Endothelial cell (in vitro differentiated cells): ENCODE measurements at regions not wholly inside any gene's neighbourhood (a gene's known extent, or its start where the extent isn't known, plus 50 kb on each side); places are given as distances from the start of the nearest gene placed in this dataset.
"Not testable (repeated sequence)": the region's sequence is repeated elsewhere in the genome, so short reads cannot be mapped to it uniquely, and the experiment has no call there.

Experiments
- DNase-seq: peaks from one replicate; pipeline ENCODE4 v3.0.0; 2021; ENCODE audit warnings: low spot score
- H3K27ac Mint-ChIP-seq: one replicate; pipeline ENCODE4 v1.8.0; 2021; ENCODE audit warnings: mixed read lengths, inconsistent platforms; ENCODE audit not compliant: unreplicated experiment
- H3K27me3 Mint-ChIP-seq: one replicate; pipeline ENCODE4 v1.8.0; 2021; ENCODE audit warnings: mild to moderate bottlenecking, moderate library complexity, mixed read lengths, inconsistent platforms; ENCODE audit not compliant: unreplicated experiment
- H3K36me3 Mint-ChIP-seq: one replicate; pipeline ENCODE4 v1.8.0; 2021; ENCODE audit warnings: mild to moderate bottlenecking, low read depth, mixed read lengths, inconsistent platforms; ENCODE audit not compliant: unreplicated experiment
- H3K4me1 Mint-ChIP-seq: one replicate; pipeline ENCODE4 v1.8.0; 2021; ENCODE audit warnings: mild to moderate bottlenecking, mixed read lengths, inconsistent platforms; ENCODE audit not compliant: unreplicated experiment
- H3K4me3 Mint-ChIP-seq: one replicate; pipeline ENCODE4 v1.8.0; 2021; ENCODE audit warnings: mild to moderate bottlenecking, mixed read lengths, inconsistent platforms; ENCODE audit not compliant: unreplicated experiment
- H3K9me3 Mint-ChIP-seq: one replicate; pipeline ENCODE4 v1.8.0; 2021; ENCODE audit warnings: mixed read lengths, inconsistent platforms; ENCODE audit not compliant: unreplicated experiment
- TF ChIP-seq, protein P1 (sequence below): fragments of 200-600 bp; sonication (generic); IDR thresholded peaks from one replicate; pipeline ENCODE4 v1.5.0; 2021; ENCODE audit warnings: antibody characterized with exemption; ENCODE audit not compliant: unreplicated experiment

DNA sequence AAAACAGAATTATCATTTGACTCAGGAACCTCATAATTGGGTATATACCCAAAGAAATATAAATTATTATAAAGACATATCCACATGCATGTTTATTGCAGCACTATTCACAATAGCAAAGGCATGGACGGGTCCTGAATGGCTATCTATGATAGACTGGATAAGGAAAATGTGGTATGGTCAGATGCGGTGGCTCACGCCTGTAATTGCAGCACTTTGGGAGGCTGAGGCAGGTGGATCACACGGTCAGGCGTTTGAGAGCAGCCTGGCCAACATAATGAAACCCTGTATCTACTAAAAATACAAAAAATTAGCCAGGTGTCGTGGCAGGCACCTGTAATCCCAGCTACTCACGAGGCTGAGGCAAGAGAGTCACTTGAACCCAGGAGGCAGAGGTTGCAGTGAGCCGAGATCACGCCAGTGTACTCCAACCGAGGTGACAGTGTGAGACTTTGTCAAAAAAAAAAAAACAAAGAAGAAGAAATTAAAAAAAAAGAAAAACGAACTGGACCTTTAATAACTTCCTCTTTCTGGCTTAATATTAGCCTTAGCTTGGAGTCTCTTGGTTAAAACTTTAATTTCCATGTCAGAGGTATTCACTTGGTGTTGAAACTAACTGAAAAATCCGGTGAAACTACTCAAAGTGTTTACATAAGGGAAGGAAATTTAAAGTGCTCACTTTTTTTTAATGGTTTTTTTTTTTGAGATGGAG is 104.4 kb downstream of the ZNF486 start:
- Mint-ChIP-seq H3K27me3 (no peaks in the 10 kb centered on the region), H3K4me3 (no peak overlapping the region), H3K4me1 (no peaks in the 10 kb centered on the region), H3K36me3 (no peaks in the 10 kb centered on the region), H3K9me3 (no peaks in the 10 kb centered on the region), H3K27ac (no peak overlapping the region)
- TF ChIP-seq, protein P1, sequence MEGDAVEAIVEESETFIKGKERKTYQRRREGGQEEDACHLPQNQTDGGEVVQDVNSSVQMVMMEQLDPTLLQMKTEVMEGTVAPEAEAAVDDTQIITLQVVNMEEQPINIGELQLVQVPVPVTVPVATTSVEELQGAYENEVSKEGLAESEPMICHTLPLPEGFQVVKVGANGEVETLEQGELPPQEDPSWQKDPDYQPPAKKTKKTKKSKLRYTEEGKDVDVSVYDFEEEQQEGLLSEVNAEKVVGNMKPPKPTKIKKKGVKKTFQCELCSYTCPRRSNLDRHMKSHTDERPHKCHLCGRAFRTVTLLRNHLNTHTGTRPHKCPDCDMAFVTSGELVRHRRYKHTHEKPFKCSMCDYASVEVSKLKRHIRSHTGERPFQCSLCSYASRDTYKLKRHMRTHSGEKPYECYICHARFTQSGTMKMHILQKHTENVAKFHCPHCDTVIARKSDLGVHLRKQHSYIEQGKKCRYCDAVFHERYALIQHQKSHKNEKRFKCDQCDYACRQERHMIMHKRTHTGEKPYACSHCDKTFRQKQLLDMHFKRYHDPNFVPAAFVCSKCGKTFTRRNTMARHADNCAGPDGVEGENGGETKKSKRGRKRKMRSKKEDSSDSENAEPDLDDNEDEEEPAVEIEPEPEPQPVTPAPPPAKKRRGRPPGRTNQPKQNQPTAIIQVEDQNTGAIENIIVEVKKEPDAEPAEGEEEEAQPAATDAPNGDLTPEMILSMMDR: no peak
- no peak for DNase-seq

DNA sequence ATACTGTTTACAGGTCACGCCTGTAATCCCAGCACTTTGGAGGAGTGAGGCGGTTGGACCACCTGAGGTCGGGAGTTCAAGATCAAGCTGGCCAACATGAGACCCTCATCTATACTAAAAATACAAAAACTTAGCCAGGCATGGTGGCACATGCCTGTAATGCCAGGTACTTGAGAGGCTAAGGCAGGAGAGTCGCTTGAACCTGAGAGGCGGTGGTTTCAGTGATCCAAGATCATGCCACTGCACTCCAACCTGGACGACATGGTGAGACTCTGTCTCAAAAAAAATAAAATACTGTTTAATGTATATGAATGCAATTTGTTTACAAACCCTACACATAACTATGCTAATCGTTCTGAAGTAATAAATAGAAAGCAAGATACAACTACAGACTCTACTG is 102.4 kb downstream of the ZNF486 start:
- DNase-seq: no peak
- Mint-ChIP-seq H3K4me1 (no peaks in the 10 kb centered on the region), H3K27ac (no peak overlapping the region), H3K9me3 (no peaks in the 10 kb centered on the region), H3K4me3 (no peak overlapping the region), H3K27me3 (no peaks in the 10 kb centered on the region), H3K36me3 (no peaks in the 10 kb centered on the region)
- TF ChIP-seq, protein P1: no peak

DNA sequence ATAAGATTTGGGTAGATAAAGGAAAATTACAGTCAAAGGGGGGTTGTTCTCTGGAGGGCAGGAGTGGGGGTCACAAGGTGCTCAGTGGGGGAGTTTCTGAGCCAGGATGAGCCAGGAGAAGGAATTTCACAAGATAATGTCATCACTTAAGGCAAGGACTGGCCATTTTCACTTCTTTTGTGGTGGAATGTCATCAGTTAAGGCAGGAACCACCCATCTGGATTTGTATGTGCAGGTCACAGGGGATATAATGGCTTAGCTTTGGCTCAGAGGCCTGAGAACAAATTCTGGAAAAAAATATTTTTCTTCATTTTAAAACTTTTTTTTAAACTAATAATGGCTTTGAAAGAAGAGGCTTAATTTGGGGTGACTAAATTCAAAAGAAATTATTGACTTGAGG is 94.5 kb downstream of the ZNF486 start:
- H3K36me3 Mint-ChIP-seq, H3K4me3 Mint-ChIP-seq, H3K4me1 Mint-ChIP-seq, H3K9me3 Mint-ChIP-seq, H3K27me3 Mint-ChIP-seq, DNase-seq, H3K27ac Mint-ChIP-seq: not testable (repeated sequence)

DNA sequence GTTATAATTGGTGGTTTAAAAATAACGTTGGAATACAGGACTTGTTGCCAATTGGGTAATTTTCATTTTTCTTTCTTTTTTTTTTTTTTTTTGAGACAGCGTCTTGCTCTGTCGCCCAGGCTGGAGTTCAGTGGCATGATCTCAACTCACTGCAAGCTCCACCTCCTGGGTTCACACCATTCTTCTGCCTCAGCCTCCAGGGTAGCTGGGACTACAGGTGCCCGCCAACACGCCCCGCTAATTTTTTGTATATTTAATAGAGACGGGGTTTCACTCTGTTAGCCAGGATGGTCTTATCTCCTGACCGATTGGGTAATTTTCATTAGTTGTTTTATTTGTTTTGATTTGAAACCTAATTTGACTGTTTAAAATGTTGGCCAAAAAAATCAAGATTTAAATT is 93.7 kb downstream of the ZNF486 start:
- H3K9me3 Mint-ChIP-seq, H3K36me3 Mint-ChIP-seq, H3K27me3 Mint-ChIP-seq, H3K4me1 Mint-ChIP-seq, H3K4me3 Mint-ChIP-seq, H3K27ac Mint-ChIP-seq, DNase-seq: not testable (repeated sequence)

DNA sequence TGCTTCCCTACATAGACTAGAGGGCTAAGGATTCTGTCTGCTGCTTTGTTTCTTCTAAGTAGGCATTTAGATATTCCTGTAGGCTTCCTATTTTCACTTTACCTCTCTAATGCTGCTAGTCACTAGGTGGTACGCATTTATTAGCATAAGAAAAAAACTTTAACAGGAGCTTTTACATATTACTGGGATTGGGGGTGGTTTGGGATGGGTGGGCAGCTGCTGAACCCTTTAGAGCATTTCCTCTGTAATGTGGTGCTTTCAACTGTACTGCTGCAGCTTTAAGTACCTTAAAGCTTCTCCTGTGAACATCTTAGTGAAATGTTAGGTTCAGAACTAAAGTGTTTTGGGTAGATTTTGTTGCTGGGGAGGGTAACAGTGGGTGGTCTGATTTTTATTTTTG is 92.6 kb downstream of the ZNF486 start:
- H3K4me1 Mint-ChIP-seq: no peaks in the 10 kb centered on the region
- no peak overlapping the region for H3K4me3 Mint-ChIP-seq

DNA sequence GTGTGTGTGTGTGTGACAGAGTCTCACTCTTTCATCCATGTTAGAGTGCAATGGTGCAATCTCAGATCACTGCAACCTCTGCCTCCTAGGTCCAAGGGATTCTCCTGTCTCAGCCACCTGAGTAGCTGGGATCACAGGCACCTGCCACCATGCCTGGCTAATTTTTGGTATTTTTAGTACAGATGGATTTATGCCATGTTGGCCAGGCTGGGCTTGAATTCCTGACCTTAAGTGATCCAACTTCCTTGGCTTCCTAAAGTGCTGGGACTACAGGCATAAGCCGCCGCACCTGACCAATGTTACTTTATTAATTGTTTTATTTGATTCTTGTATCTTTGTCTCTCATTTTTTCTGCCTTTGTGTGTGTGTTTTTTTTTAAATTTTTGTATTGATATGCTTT is 89.6 kb downstream of the ZNF486 start:
- no peak overlapping the region for H3K4me3 Mint-ChIP-seq
- no peaks in the 10 kb centered on the region for H3K36me3 Mint-ChIP-seq
- H3K9me3 Mint-ChIP-seq: no peaks in the 10 kb centered on the region
- DNase-seq: no peak
- H3K4me1 Mint-ChIP-seq: no peaks in the 10 kb centered on the region
- no peak overlapping the region for H3K27ac Mint-ChIP-seq
- TF ChIP-seq, protein P1: no peak
- H3K27me3 Mint-ChIP-seq: peaks cover 2% of the 10 kb centered on the region

More for the DNA sequence above, 92.6 kb downstream of the ZNF486 start:
- peaks cover 2% of the 10 kb centered on the region for H3K27me3 Mint-ChIP-seq
- TF ChIP-seq, protein P1: no peak
- H3K27ac Mint-ChIP-seq: no peak overlapping the region
- no peaks in the 10 kb centered on the region for H3K9me3 Mint-ChIP-seq
- no peak for DNase-seq
- H3K36me3 Mint-ChIP-seq: no peaks in the 10 kb centered on the region
